Activated CD8-positive, alpha-beta memory T cell treated with anti-CD3 and anti-CD28 coated beads, Interleukin-2, amount 50 U/mL, for 4 hours (primary cell): ENCODE measurements at regions not wholly inside any gene's neighbourhood (a gene's known extent, or its start where the extent isn't known, plus 50 kb on each side); places are given as distances from the start of the nearest gene placed in this dataset.
"Not testable (repeated sequence)": the region's sequence is repeated elsewhere in the genome, so short reads cannot be mapped to it uniquely, and the experiment has no call there.

ENCODE experiments used
- DNase-seq: peaks from one replicate; pipeline ENCODE4 v3.0.0-alpha.2; 2020

DNA sequence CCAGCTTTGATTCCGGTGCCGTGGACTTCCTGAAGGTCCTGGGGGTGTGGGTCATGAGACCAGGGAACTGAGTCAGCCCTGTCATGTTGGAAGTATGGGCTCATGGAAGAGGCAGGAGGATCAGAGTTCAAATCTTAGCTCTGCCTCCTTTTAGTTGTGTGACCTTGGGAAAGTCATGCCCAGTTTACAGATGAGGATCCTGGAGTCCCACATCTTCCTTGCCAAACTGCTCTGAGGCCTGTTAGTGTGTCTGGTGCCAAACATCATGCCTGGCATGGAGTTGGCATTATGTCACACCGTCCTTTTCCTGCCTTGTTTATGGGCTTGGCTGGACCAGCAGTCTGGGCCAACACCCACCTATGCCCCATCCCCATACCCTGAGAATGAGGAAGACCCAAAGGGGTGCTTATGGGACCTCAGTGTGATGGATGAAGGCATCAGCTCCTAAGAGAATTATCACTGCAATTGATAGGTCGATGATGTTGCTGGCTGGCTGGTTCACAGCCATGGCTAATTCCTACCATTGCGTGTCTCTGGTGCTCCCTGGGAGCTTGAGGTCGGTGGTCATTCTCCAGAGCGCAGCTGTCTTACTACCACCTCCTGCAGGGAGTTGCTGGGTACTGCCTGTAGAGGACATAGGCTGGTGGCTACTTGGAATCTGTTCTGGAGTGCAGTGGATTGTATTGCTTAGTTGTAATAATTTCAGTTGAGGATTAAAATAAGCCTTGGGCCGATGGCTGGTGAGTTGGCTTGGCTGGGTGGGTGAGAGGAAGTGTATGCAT, 140.5 kb upstream of the PITX1 start:
- no peak for DNase-seq

DNA sequence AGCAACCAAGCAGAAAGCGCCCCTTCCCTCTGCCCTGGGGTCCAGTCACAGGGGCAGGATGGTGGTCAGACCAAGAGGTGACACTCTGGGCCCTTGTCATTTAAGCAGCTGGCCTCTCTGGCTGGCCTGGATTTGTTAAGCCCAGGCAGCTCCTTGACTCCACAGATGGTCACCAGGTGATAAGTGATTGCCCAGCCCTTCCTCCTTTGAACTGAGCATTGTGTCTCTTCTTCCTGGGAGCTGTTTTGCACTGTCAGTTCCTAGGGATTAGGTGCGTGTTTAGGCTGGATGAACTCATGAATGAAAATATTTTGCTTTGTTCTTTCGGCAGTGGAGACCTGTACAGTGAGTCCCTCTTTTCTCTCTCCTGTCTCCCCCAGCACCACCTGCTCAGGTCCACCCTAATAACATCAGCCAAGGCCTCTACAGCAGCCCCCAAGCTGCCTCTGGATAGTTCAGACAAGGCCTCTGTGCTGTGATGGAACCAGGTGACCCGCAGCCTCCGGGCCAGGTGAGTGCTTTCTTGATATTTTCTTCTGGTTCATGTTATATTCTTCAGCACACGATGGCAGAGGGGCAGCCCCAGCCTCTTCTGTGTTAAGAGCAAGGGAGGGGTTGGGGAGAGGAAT, 139.7 kb upstream of the PITX1 start:
- no peak for DNase-seq

DNA sequence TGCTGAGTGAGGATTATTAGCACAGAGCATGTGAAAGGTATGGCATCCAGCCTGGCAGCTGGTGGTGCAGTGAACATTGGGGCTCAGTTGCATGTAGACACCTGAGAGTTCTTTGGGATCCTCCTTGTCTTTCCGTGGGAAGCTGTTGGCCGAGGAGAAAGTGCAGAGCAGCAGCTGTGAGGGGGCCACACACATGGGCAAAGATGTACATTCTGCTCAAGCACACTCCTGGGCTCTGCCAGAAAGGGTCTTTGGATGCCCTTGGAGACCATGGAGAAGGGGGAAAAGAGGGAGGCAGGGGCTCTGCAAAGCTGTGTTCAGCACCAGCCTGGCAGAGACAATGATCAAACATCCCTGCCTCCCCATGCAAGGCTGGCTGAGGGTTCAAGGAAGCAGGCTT, 138.7 kb upstream of the PITX1 start:
- no peak for DNase-seq

DNA sequence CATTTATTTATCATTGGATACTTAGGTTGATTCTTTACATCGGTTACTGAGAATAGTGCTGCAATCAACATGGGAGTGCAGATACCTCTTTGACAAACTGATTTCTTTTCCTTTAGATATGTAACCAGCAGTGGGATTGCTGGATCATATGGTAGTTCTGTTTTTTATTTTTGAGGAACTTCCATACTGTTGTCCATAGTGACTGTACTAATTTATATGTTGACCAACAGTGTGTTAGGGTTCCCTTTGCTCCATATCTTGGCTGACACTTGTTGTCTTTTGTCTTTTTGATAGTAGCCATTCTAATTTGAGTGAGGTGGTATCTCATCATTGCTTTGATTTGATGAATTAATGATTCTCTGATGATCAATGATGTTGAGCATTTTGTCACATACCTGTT, 137.3 kb upstream of the PITX1 start:
- no peak for DNase-seq

DNA sequence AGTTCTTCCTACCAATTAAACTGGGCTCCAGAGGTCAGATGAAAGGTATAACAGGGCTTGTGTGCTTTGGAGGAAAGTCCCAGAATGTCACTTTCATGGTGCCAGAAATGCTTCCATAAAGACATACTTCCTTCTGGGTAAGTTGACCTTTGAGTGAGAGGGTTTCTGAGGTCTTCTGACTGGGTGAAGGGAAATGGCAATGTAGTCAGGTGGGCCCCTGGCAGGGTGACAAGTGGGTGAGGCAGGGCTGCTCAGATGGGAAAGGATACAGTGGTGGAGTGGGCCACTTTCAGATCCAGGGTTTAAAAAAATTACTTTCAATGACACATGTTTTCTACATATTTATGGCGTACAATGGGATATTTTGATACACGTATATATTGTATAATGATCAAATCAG, 136.5 kb upstream of the PITX1 start:
- DNase-seq: no peak

DNA sequence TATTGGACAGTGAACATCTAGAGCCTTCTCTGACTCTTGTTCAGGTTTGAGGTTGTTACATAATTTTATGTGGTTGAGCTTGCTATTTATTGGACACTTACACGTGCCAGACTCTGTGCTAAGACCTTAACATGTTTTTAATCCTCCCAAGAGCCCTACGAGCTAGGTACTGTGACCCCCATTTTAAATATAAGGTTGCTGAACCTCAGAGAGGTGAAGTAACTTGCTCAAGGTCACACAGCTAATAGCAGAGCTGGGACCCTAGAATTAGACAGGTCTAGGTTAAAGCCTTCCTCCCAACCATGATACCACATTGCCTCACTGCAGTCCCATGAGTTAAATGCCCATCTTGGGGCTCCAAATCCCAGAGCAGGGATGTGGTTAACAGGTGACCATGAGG, 135.7 kb upstream of the PITX1 start:
- DNase-seq: no peak

DNA sequence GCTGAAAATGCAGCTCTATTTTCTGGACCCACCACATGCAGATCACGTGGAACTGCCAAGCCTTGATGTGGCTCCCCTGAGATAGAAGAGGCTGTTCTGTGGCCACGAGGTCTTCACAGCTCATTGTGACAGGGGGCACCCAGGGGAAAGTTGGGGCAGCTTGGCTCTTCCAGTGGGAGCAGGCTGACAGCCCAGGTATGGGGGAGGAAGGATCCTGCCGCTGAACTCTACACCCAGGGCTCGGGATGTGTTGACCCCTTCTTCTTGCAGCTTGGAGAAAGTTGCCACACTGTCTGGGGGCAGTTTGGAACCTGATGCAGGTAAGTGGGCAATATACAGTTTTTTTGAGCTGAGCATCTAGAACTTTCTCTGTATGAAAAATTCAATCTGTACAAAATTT, 133.6 kb upstream of the PITX1 start:
- DNase-seq: no peak

DNA sequence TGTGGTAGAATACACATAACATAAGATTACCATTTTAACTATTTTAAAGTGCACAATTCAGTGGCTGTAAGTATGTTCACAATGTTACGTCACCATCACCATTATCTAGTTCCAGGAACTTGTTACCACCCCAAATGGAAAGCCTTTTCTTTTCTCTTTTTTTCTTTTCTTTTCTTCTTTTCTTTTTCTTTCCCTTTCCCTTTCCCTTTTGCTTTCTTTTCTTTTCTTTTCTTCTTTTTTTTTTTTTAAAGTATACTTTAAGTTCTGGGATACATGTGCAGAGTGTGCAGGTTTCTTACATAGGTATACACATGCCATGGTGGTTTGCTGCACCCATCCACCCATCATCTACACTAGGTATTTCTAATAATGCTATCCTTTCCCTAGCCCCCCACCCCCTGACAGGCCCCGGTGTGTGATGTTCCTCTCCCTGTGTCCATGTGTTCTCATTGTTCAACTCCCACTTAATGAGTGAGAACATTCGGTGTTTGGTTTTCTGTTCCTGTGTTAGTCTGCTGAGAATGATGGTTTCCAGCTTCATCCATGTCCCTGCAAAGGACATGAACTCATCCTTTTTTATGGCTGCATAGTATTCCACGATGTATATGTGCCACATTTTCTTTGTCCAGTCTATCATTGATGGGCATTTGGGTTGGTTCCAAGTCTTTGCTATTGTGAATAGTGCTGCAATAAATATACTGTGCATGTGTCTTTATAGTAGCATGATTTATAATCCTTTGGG, 131.0 kb upstream of the PITX1 start:
- not testable (repeated sequence) for DNase-seq

DNA sequence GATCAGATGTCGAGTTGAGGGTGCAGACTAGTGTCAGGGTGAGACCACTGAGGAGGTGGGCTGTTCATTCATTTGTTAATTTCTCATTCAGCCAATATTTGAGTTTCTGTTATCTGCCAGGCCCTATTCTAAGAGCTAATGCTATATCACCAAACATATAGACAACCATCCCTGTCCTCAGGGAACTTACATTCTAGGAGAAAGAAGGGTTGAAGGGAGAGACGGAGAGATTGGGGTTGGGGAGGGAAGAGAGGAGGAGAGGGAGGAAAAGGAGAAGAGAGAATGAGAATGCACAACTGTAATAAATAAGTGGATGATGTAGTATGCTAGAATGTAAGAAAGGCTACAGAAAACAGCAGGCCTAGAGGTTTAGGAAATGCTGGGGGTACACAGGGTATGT, 129.9 kb upstream of the PITX1 start:
- no peak for DNase-seq

DNA sequence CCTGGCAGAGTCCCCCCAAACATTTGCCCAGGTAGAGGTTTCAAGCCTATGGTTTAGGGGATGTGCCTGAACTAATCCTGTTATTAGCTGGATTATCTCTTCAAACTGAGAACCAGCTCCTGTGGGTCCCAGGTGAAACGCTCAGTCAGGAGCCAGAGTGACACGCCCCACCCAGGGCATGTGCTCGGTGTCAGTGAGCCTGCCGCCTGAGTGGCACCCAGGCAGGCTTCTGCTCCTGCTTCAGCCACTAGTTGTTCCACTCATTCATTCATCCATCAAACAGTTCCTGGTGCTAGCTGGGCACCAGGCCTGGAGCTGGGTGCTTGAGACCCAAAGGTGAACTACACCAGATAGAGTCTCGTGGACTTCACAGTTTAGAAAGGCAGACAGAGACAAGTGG, 129.4 kb upstream of the PITX1 start:
- no peak for DNase-seq

DNA sequence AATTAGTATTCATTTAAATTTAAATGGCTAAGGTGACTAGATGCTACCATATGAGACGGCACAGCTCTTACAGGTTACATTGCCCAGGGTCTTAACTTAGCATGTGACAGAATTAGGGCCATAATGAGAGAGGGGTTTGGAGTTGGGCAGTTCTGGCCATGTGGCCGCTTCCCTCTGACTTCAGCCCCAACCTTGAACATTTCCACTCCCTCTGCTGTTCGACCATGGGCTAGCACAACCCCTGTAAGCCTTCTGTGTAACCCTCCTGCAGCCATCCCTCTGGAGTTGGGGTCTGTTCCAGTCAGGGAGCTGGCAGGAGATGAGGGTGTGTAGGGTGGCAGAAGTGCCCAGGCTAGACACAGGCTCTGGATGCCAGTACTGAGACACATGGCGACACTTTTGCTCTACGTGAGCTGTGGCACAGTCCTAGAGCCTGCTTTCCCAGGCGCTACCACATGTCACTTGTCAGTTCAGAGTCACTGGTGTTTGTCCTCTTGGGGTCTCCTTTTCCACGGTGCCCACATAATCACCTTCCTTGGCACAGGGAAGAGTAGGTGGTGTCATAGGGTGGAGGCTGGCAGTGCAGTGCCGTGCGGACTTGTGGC, 128.7 kb upstream of the PITX1 start:
- DNase-seq: no peak

DNA sequence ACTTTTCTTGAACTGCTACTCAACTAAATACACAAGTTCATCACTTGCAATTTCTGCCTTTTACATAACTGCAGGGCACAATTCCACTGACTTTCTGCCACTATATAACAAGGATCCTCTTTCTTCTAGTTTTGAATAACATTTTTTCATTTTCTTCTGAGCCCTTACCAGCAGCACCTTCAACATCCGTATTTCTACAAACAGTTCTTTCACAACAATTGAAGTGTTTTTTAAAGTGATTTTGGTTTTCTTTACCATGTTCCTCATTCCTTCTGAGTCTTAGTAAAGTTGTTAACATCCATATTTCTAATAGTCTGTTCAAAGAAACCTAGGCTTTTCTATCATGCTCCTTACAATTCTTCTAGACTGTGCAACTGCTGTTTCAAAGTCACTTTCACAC, 127.2 kb upstream of the PITX1 start:
- DNase-seq: no peak

DNA sequence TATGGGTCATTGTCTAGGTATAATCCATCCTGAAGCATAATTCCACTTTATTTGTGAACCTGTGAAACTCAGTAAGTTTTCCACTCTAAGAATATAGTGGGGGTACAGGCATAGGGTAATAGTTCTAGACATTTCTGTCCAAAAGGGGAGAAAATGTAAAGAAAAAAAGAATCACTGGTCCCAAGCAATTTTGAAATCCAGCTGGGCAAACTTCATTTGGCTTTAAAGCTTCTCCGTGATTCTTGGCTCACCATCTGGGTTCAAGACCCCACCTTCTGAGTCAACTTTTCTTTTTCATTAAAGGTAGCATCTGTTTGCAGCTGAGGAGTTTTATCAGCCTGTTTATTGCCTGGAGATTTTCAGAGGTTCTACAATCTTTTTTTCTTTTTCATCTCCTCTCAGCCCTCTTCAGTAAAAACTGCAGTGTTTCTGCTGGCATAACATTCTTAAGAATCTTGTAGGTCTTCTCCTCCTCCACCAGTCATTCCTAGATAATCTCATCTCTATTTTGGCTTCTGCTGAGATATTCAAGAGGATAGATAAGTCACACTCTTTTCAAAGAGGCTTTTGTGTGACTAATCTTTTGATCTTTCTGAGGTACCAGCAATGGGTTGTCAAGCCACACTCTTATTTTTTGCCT, 126.1 kb upstream of the PITX1 start:
- DNase-seq: no peak

DNA sequence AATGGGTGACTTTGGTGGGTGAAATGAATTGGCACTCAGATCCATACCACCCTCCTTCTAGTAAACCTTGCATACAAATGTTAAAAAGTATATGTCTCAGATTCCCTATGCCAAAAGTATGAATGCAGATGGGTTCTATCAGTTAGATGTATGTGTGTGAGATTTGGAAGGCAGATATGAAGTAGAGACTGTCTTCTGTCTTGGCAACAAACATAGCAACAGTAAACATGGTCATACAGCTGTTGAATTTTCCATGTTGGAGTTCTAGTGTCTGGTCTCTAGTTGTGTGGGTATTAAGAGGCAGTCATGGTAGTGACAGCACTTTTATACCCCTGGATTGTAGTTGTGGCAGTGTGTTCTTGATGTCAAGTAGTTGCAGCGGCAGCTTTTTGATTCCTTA, 125.6 kb upstream of the PITX1 start:
- DNase-seq: no peak

DNA sequence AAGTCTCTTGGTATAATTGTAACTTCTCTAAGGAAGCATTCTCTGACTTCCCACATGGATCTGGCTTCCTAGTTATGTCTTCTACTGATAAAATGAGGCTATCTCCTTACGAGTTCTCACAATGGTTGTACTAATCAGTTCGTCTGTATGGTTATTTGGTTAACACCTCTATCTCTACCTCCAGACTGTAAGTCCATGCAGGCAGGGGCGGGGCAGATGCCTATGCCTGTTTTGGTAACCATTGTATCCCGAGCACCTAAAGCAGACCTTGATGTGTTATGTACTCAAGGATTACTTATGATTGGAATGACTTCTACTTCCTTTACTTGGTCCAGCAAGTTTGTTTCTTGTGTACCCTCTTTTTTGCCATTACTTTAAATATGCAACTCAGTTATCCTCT, 125.0 kb upstream of the PITX1 start:
- no peak for DNase-seq

DNA sequence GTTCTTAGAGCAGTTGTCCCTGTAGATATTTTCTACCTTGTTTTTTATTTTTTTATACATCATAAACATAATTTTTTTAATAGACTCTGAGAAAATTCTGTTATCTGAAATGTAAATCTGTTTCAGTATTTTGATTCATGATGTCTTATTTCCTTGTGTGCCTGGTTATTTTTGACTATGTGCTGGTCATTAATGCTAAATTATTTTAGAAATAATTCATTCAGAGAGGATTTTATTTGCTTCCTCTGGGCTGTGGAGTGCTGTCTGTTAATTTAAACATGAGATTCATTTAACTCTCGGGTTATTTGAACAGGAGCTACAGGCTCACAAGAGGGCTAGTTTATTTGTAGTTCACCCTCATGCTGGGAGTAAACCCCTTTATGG, 124.3 kb upstream of the PITX1 start:
- no peak for DNase-seq

DNA sequence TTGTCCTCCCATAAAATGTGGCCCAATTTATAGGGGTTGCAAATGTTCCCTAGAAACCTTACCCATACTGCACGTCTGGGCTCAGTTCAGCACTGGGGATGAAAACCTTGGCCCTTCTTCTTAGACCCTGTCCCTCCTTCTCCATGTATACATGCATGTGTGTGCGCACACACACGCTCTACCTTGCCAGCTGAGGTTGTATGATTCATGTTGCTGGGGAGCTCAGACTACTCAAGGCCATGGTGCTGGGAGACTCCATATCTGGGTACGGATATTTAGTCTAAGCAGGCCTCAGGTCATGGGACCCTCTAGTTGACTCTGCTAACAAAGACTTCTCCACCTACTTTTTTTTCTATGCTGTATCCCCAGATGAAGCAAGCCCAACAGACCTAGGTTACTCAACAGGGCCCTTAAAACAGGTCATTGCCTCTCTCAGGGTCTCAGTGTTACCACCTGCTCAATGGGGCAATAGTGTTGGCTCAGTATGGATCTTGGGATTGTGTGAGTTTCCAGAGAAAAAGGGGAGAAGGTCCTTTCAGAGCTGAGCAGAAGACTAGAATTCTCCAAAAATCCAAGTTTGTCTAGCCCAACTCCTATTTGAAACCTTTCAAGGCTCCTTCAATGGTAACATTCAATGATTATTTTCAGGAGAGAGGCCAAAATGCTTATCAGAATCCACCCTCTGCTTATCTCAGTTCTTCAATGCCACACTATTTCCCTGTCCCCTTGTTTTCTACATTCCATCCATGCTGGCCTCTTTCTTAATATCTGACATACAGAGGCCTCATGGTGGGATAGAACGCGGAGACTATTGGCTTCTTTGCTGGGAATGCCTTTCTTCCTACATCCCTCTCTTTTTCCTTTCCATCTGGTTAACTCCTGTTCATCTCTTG, 123.6 kb upstream of the PITX1 start:
- DNase-seq: no peak

DNA sequence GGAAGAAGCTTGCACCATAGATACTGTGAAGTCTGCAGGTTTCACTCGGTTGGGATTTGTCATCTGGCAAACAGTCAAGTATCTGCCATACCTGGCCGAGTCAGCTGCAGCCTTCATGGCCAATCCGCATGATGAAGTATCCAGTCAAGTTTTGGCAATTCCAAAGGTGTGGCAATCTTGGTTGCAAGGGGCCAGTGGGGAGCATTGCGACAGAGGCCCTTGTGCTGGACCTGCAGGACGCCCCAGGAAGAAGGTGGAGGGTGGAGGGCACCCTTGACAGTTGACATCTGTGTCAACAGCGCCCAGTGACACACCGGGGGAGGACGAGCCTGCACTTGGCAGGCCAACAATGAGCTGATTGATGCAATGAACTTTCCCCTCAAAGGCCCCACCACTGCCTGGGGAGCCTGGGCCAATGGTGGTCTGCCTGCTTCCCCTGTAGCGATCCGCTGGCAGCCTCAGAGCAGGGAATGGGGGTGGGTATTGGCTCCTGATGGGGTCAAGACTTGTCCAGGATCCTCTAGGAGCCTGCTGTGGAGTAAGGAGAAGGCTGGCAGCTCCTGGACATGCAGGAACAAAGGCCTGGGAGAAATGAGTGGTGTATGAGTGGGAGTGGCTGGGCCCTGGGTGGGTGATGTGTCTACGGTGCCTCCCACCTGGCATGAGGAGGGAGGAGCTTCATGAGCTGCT, 122.8 kb upstream of the PITX1 start:
- DNase-seq: no peak

DNA sequence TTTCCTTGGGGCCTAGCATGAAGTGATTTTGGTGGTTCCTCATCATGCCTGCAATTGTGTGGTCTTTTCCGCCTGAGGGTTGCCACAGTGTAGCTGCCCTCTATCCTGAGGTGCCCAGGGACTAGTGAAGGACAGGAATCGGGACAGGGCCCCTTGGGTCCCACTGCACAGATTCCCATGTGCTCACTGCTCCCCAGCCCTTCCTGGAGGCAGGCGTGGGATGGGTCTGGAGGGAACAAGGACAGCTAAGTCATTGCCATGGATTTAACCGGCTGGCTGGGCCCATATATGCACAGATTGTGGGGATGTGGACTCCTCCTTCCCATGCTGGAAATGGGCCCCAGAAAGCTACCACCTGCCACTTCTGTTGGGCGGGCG, 122.3 kb upstream of the PITX1 start:
- DNase-seq: no peak

DNA sequence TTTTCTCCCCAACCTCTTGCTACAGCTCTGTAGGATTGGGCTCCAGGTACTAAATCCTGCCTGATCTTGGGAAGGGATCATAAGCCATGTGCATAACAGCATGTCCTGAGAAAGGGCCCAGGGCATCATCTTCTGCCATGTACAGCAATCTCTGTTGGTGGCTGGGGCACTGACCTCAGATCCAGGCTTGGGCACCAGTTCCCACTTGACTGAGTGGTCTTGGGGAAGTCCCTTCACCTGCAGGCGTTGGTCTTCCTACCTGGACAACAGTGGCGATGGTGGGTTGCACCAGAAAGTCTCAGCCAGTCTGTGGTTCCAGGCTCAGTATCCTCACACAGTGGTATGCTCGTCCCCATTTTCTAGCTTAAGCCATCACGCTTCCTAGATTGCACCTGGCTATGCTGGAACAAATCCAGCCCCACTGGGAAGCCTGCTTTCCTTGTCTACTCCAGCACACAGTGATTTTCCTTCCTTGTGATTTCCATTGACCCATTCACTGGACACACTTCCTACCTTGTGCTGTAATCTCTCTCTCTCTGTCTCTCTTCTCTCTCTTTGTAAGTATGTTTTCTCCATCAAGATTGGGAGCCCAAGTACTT, 121.7 kb upstream of the PITX1 start:
- DNase-seq: no peak

DNA sequence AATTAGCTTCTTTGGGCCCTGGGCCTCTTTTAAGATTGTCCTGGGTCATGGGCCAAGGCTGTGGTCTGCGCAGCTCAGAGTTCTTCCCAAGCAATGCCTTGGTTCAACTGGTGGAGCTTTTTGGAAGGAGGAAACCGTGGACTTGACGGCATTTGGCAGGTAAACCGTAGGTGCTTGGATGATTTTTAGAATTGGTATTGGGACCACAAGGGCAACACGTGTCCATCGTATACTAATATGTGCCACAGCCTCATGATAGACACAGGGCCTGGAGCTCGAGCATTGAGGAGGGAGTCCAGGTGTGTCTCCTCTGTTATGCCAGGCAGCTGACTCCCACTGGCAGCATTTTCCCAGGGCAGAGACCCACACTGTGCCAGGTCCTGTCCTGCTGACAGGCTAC, 120.9 kb upstream of the PITX1 start:
- DNase-seq: no peak
